ENCODE measurements at regions not wholly inside any gene's neighbourhood (a gene's known extent, or its start where the extent isn't known, plus 50 kb on each side); places are given as distances from the start of the nearest gene placed in this dataset.

DNA sequence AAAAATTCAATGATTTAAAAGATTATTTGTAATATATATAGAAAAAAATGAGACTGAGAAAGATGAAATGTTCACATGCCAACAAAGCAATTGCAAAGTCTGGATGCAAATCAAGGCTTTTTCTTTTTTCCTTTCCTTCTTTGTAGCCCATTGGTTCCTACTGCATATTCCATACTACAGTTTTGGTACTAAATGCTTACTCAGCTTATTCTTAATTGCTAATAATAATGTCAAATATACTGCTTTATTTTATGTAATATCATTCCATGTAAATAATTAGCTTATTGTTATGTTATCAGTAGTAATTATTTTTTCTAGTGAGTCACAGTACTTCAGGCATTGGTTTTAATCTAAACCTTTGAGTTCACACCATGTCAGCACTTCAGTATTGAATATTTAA lies 407.4 kb upstream of the LRRTM1 start:
- intact Hi-C loops (cut with DNase I), result no loop called here
- no peak for DNase-seq (ENCODE audit: low spot score)

DNA sequence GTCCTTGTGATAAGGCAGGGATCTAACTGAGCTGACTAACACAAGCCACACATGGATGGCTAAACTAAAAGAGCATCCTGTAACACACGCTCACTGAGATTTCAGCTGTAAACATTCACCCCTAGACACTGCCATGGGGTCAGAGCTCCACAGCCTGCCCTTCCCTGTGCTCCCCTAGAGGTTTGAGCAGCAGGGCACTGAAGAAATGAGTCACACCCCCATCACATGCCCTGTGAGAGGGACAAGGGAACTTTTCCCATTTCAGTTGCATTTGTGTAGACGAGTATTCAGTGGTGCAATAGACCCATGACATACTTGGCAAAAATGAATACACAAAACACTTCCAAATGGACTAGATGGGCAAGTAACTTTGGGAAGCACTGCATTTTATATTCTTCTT lies 402.4 kb upstream of the LRRTM1 start:
- no peak for DNase-seq (ENCODE audit: low spot score)
- intact Hi-C loops (cut with DNase I), result no loop called here

DNA sequence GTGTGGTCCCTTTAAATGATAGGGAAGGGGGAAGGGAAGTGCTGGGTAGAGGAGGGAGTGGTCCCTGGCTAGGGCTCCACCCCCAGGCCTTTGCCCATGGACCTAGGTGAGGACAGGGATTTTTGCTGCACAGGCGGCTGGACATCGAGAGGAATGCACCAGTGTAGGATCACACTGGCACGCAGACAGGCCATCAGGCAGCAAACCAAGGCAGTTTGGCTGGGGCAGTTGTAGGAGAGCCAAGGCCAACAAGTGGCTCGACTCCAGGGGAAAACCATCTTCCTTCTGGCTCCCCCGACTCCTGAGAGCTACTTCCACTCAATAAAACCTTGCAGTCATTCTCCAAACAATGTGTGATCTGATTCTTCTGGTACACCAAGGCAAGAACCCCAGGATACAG lies 402.0 kb upstream of the LRRTM1 start:
- intact Hi-C loops (cut with DNase I), result no loop called here
- DNase-seq (ENCODE audit: low spot score), result no peak

DNA sequence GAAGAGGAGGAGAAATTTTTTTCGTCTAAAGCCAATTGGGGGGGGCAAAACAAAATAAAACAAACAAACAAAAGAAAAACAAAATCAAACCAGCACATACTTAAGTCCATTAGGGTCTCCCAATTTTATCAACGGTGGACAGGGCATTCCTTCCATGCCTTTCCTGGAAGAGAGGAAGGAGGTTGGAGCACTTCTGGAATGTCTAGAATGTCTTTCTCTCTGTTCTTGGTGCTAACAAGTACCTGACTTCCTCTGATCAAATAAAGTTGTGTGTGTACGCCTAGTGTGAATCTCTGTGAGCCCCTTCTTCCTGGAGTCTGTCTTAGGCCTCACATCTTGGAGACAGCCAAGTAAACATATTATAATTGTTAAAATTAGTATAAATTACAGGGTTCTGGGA lies 399.0 kb upstream of the LRRTM1 start:
- intact Hi-C loops (cut with DNase I), result no loop called here
- no peak for DNase-seq (ENCODE audit: low spot score)

DNA sequence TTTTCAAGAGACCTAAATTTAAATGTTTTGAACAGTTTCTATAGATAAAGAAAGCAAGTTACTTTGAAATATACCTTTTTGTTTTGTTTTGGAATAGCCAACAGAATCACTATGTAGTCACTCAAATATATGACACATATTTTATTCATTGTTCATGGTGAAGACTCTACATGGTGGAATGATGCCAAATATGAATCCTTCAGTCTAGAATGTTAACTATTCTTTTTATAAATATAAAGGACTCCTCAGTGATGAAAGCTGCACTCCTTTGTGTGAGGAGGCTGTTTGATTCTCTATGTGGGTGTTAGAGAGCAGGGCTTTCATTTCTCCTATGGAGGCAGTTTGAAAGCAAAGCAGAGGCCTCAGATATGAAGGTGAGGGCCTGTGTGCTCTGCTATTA lies 396.4 kb upstream of the LRRTM1 start:
- intact Hi-C loops (cut with DNase I), result no loop called here
- DNase-seq (ENCODE audit: low spot score), result no peak
